ENCODE measurements at regions not wholly inside any gene's neighbourhood (a gene's known extent, or its start where the extent isn't known, plus 50 kb on each side); places are given as distances from the start of the nearest gene placed in this dataset.

DNA sequence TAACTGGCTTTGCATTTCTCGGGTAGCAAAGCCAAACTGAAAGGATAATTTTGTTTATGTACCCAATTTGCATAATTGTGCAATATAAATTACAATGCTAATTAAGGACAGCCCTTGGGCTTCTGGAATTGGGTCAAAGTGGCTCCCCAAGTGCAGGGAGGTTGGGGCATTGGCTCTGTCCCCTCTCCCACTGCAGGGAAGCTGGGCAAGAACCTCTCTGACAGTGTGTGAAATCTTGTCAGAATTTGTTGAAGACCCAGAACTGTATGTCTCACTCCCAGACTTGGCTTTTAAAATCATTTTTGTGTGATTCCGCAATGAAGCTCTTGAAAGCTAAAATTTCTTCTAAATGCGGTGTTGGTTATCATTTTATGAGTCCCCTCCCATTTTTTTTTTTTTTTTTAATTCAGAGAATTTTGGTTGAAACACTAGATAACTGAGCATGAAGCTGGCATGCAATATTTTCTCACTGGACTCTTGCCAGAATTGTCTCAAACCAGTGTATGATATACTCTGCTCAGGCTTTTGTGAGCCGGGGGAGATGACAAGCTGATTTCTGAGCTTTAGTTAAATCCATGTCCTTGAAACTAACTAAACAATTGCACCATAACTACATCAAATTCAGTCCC lies 878.9 kb upstream of the CXADR start:
- no peak for DNase-seq (ENCODE audit: low read depth in 2 of 2)

DNA sequence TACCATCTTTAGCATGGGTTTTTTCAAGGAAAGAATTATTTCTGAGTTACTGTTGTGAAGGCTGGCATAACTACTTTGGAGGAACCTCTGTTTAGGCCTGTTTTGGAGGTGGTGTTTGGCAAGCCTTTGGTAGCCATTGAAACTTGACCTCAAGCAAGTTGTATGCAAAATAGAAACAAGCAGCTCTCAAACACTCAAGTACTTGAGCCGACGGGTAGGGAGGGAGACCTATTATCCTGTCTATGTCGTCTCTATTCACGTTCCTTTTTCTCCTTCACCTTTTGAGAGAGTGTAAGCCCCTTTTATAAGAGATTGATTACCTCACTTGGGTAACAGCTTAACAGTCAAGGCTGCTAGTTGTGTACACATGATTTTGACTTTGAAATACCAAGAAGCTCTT lies 878.3 kb upstream of the CXADR start:
- DNase-seq (ENCODE audit: low read depth in 2 of 2), result no peak

DNA sequence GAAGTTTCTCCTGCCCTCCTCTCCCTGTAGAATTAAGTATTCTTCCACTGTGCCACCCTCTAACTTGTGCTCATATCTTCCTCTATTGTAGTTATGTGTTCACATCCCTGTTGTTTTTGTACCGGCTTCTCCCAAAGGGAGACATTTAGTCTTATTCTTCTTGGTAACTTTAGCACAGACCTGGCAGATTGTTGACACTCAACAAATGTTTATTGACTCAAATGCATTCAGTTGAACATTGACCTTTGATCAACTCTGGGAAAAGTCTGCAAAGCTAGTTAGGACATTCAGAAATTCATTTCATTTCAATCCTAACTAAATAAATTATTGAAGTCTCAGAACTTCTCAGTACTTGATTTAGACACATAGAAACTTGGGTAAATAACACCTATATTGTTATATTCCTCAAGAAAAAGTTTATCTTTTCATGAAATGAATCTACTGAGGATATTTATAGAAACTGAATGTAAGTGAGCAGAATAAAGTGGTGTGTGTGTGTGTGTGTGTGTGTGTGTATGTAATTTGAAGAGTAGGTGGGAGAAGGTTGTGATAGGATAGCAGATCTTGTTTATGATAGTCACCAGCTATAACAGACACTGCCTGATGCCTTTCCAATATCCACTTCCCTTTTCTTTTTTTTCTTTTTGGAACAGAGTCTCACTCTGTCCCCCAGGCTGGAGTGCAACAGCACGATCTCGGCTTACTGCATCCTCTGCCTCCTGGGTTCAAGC lies 872.4 kb upstream of the CXADR start:
- DNase-seq (ENCODE audit: low read depth in 2 of 2), result no peak

DNA sequence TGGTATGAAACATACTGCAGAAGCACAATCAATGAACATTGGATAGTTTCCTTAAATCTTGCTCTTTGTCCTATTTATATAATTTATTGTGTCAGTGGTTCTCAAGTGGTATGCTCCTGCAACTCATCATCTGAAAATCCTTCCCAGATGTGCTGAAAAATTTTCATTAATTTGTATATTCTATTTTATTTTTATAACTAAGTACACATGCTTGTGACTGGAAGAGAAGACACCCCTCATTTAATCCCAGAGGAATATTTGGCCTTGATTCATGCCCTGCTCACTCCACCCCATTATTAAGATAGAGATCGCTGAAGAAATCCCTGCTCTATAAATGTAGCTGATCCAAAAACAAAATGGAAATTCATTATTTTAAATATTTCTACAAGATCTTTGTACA lies 870.5 kb upstream of the CXADR start:
- no peak for DNase-seq (ENCODE audit: low read depth in 2 of 2)

DNA sequence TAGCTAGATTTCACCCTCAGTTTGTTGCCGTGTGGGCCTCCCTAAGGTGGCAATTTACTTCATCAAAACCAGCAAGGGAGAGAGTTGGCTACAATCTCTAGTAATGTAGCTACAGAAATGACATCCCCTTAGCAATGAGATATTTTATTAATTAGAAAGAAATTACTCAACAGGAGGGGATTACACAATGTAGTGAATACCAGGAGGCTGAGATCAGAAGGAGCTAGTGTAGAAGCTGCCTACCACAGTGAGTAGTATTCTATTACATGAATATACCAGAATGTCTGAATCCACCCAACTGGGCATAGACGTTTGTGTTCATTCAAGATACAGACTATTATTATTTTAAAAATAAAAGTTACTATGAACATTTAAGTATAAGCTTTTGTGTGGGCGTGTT lies 868.2 kb upstream of the CXADR start:
- DNase-seq (ENCODE audit: low read depth in 2 of 2), result no peak

DNA sequence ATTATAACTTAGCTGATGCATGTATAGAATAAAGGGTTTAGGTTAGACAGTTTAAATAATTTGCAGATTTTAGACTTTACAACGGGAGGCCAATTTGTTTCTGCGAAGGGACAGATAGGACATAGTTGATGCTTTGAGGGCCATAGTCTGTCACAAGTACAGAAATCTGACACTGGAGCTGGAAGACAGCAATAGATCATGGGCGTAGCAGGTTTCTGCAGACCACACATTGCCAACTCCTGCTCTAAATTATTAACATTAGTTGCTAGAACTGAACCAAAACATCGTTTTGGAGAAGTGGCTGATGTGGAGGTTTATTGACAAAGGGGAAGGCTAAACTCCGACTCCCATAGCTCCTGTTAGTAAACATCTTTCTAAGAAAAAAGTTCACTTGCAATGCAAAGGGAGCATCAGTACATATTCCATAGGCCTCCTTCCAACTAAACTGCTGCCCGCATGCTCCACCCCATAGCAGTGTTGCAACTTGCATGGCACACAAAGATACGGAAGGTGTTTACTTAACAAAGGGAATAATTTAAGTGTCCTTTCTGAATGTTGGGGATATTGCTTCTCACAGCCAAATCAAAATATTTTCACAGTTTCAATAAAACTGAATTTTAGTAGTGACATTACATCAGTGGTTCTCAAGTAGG lies 862.0 kb upstream of the CXADR start:
- DNase-seq (ENCODE audit: low read depth in 2 of 2), result no peak

DNA sequence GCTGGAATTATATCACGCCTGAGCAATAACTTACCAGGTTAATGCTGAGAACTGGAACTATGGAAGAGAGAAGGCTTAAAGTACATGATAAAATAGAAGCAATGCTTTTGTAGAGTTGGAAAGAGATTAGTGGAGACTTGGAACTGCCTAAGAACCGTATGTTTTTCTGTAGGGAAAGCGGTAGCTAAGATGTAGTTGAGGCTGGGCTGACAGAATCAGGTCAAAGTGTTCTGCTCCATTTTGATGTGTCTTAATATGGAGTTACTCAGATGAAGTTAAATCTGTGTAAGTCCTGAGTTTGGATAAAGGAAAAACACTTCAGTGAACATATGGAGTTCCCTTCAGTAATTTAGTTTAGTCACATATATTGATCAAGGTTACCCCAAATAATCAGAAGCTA lies 860.9 kb upstream of the CXADR start:
- no peak for DNase-seq (ENCODE audit: low read depth in 2 of 2)

DNA sequence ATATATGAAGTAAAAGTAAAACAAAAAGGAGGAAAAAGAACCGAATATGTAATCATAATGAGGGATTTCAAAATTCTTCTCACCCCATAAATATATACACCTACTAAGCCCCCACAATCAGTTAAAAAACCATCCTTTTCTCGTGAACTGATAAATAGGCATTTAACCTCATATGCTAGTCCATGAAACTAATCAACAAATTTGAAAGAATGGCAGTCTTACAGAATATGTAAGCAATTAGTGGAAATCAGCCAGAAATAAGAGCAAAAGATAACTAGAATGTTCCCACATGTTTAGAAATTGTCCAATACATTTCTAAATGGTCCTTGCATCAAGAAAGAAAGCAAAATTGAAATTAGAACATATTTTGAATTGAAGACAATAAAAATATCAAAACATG lies 849.4 kb upstream of the CXADR start:
- no peak for DNase-seq (ENCODE audit: low read depth in 2 of 2)

DNA sequence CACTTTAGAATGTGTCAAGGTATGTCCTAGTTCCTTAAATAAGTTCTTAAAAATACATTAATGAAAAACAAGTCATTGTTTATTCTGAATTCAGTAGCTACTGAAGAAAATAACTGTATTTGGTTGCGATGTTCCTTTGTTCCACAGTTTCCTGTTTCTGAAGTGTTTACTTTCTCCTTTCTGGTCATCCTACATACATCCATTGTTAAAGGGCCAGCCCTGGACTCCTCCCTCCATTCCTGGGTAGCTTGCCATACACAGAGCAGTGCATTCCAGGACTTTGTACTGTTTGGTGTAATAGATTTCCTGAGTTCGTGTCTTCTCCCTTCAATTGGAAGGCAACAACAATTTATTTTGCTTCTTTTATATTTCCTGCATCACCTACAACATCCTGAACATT lies 845.4 kb upstream of the CXADR start:
- DNase-seq (ENCODE audit: low read depth in 2 of 2), result no peak

DNA sequence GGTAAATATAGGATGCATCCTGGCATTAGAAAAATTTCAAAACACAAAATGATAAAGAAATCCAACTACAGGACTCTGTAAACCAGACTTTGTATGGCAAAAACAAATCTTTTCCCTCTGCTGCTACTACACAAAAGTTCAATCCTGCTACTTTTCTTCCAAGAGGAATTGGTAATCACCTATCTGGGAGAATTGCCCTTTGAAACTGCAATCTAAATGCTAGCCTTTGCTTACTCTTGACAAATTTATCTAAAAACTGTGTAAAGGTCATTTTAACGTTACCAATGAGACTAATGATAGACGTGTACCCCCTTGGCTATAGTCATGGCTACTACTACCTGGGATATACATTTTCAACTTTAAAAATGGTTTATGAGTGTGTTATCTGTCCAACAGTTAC lies 837.9 kb upstream of the CXADR start:
- no peak for DNase-seq (ENCODE audit: low read depth in 2 of 2)

DNA sequence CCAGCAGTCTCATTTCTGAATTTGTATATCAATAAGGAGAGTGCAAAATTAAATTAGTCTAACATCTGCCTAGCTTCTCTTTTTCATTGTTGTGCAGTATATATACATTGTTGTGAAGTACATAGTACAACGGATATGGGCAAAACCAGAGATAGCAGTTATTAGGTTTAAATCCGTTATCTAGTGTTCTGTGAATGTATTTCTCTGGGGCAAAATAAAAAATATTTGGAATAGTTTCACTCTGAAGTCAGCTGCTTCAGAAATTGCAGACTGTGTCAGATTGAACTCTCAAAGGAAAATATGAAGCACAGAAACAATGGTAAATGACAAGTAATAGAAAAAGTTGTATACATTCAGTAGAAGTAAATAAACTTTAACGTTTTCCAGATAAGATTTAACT lies 836.5 kb upstream of the CXADR start:
- DNase-seq (ENCODE audit: low read depth in 2 of 2), result no peak

DNA sequence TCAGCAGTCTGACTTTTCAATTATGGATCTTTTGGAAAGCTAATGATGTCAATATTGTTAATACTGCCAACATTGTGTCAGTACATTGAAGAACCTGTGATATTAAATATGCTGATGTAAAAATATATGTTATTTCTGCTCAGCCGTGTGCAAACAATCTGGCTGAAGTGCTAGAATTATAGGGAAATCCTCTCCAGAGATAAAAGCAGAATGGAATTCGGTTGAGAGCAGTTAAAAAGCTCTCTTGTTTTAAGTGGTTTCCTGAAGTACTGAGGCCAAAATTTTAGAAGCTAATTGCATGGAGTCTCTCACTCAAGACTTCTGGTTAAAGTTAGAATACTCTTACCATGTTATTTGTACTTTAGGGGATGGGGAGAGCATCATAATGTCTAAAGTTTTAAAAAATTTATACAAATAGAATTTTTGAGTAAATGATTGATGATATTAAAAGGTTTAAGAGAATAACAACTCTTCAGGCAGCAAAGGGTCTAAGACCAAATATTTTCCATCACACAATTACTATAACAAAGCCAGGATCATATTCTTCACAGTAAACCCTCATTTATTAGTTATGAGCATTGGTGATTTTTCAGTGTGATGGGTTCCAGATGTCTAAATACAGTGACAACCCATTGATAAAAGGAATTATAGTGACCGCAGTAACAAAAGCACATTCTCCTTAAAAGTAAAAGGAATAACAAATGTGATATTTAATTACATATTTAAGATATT lies 834.2 kb upstream of the CXADR start:
- DNase-seq (ENCODE audit: low read depth in 2 of 2), result no peak

DNA sequence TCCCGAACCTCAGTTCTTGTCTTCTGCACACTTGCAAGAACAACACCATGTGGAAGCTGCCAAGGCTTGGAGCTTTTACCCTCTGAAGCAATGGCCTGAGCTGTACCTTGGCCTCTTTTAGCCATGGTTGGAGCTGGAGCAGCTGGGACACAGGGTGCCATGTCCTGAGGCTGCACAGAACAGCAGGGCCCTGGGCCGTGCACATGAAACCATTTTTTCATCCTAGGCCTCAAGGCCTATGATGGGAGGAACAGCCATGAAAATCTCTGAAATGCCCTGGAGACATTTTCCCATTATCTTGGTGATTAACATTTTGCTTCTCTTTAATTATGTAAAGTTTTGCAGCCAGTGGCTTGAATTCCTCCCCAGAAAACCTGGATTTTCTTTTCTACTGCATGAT lies 817.8 kb upstream of the CXADR start:
- DNase-seq (ENCODE audit: low read depth in 2 of 2), result no peak

DNA sequence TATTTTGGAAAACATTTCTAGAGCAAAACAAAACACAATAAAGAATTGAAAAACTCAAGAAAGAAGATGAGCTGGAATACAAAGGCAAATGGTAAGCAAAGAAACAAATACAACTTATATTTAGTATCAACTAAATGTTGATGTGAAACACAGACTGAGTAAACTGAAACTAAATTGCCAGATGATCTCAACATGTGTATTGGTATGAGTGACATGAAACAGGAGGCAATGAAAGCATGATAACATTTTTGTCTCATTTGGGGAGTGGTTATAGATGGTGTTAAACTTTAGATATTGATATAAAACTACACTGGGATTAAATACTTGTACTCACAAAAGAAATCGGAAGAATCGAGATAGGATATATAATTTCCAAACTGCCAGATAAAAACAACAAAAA lies 805.6 kb upstream of the CXADR start:
- no peak for DNase-seq (ENCODE audit: low read depth in 2 of 2)

DNA sequence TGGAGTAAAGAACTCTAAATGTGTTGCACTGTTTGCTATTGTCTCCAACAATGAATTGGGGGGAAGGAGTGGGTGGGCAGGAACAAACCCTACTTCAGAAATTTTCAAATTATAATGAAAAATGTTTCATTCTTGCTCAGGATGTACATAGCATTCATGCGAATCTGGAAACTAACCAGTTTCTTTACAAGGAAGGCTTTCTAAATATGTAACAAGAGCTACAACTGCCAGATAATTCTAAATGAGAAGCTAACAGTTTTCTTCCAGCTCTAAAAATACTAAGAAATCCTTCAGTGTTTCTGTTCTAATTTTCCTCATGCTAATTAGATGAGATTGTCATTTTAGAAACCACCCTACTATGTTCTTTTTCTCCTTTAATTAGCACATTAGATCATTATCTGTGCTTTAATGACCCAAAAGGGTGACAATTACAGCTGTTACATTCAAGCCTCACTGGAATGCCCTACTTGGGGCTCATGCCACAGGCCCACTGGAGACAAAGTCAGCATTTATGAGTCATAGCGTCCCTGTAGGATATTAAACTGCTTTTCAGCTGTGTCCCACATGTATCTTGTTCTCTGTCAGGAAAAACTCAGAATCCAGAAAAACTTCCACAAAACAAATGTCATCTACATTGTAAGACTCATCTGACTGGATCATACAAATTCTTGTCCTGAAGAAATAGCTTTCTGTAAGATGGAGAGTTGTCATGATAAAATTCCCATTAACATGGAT lies 804.6 kb upstream of the CXADR start:
- DNase-seq (ENCODE audit: low read depth in 2 of 2), result no peak

DNA sequence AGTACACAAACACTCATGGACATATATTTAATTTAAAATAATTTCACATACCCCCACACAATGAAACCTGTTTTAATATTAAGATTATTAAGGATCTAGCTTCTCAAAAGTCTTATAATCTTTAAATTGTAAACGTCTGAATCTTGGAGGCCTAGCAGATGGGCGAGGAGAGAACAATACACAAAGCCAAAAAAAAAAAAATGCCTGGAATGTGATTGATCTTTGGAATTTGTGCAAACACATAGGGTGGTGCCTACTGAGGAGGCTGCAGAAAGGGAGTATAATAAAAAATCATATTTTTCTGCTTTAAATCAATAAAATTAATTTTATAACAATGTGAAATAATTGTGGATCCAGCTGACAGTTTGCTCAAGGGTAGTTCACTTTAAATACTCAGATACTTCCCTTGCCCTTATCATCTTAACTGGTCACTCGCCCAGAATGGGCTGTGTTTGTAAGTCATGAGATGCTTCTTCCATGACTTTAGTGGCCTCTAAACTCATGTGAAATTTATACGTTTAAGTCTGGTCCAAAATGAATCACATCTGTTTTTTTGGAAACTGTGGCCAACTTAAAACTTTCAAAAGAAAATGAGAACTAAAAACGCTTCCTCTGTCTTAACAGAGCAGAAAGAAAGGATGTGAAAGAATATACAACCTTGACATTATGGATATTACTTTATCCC lies 802.8 kb upstream of the CXADR start:
- no peak for DNase-seq (ENCODE audit: low read depth in 2 of 2)

DNA sequence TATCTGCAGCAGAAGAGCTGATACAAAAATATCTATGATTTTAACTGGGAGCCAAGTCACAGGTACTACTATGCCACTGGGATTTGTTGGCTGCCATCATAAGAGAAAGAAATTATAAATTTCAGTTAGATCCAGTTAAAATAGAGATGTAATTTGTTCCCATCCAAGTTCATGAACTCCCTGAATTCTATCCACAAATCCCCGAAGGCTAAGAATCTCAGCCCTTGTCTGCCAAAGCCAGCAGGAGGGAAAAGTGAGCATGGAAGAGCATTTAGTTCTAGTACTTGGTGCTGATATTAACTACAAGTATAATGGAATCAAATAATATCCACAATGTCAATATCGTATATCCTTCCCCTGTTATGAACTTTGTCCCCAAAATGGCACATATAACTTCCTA lies 801.1 kb upstream of the CXADR start:
- DNase-seq (ENCODE audit: low read depth in 2 of 2), result no peak

DNA sequence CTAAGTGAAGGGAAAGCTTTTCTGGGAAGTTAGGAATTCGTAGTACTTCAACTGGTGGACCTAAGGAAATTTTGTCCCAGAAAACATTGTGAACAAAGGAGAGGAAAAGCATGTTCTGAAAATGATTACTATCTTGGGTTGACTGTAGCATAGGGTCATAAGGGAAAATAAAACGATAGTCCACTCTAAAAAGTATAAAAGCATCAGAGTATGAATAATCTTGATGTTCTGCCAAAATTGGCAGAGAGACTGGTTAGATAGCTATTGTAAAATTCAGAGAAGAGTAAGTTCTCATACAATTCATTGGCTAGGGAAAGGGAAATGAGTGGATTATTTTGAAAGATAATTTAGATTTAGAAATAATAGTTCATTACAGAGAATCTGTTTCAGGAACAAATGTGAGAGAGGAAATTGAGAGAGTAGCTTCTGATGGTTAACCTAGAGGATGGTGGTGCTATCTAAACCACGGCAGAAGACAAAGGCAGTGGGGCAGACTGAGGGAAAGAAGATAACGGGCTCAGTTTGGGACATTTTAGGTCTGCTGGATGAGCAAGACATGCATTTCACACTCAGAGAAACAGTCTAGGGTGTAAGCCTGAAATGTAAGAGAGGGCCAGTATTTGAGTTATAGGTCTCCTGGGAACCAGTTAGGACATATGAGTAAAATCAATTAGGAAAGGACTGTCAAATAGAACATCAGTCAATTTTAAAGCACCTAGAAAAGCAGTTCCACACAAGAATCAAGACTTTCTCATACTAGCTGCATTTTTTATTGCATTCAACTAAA lies 799.3 kb upstream of the CXADR start:
- no peak for DNase-seq (ENCODE audit: low read depth in 2 of 2)

DNA sequence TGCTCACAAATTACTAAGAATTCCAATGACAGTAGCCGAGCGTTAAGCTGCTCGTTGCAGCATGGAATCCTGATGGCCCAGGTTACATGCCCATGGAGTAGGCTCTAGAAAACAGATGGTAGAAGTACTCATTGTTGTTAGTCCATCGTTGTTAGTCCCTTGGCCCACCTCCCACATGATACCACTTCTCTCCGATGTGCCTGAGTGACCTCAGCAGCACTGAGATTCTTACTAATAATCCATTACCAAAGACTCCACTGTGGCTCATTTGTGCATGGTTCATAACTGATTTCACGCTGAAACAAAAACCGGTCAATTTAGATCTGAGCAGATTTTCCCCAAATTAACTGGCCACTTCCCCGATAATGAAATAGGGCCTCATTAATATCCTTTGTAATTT lies 772.3 kb upstream of the CXADR start:
- DNase-seq (ENCODE audit: low read depth in 2 of 2), result no peak

DNA sequence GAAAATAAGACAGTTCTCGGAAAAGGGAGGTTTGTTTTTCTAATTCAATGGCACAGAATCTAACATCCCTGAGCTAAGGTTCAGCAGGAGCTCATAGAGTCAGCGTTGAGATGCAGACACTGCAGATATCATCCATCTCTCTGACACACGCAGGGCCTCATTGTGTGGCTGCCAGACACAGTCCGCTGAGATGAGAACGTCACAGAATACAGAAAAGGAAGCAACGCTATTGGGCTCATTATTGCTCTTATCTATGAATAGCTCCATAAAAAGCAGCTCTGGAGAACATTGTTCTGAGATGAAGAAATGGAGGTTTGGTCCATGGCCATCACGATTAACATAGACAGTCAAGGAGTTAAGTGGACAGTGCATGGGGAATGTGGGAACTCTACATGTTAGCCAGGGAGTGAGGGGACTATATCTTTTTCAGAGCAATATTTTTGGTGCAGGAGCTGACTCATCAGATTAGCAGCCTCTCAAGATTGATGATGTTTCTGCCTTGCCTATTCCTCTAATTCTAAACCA lies 771.6 kb upstream of the CXADR start:
- no peak for DNase-seq (ENCODE audit: low read depth in 2 of 2)

All from stimulated activated CD8-positive, alpha-beta memory T cell treated with anti-CD3 and anti-CD28 coated beads, Interleukin-2, amount 100 ng/mL, for 1 hour (primary cell).